CD14-positive monocyte (primary cell): ENCODE measurements at regions not wholly inside any gene's neighbourhood (a gene's known extent, or its start where the extent isn't known, plus 50 kb on each side); places are given as distances from the start of the nearest gene placed in this dataset.

ENCODE experiments used
- DNase-seq, 3 donors: peaks; one replicate each; pipeline ENCODE4 v3.0.0-alpha.2; 2011 to 2022
- H2AFZ ChIP-seq: 2 replicates; pipeline ENCODE4 v1.6.0; 2012; ENCODE audit warnings: mild to moderate bottlenecking, low read depth, low read length, inconsistent platforms; ENCODE audit not compliant: insufficient read depth, poor library complexity, severe bottlenecking
- H3K27ac ChIP-seq, 2 donors: 1 replicate in 1 of 2; 2 replicates in 1 of 2; pipeline ENCODE4 v1.5.1; 2012 to 2013; ENCODE audit warnings: low read length in 2 of 2, control low read depth in 1 of 2, inconsistent platforms in 1 of 2, low read depth in 1 of 2, mild to moderate bottlenecking in 1 of 2
- H3K27me3 ChIP-seq, 2 donors: one replicate each; pipeline versions ENCODE4 v1.6.0 to v1.6.1; 2011 to 2013; ENCODE audit warnings: low read length in 2 of 2; ENCODE audit not compliant: control insufficient read depth in 2 of 2, insufficient read depth in 2 of 2
- H3K36me3 ChIP-seq, 2 donors: replicated peaks in 1 of 2; 1 replicate in 1 of 2; 2 replicates in 1 of 2; pipeline versions ENCODE4 v1.5.1 to v1.6.1; 2012 to 2013; ENCODE audit warnings: low read length in 2 of 2, control low read depth in 1 of 2, inconsistent platforms in 1 of 2, mild to moderate bottlenecking in 1 of 2; ENCODE audit not compliant: insufficient read depth in 2 of 2, control insufficient read depth in 1 of 2
- H3K4me1 ChIP-seq, 2 donors: 1 replicate in 1 of 2; 2 replicates in 1 of 2; pipeline versions ENCODE4 v1.5.1 to v1.6.1; 2012 to 2013; ENCODE audit warnings: low read length in 2 of 2, control low read depth in 1 of 2, inconsistent platforms in 1 of 2, mild to moderate bottlenecking in 1 of 2, moderate library complexity in 1 of 2; ENCODE audit not compliant: insufficient read depth in 2 of 2, control insufficient read depth in 1 of 2
- H3K4me2 ChIP-seq: replicated peaks from 2 replicates; pipeline ENCODE3; 2012; ENCODE audit warnings: low read length, moderate library complexity, mild to moderate bottlenecking; ENCODE audit not compliant: poor library complexity, severe bottlenecking; ENCODE audit errors: extremely low read depth
- H3K4me3 ChIP-seq, 3 experiments: fragments of 200-600 bp in 1 of 3; sonication (generic) in 1 of 3; replicated peaks in 1 of 3; 1 replicate in 2 of 3; 2 replicates in 1 of 3; pipeline ENCODE4 v1.5.1; 2011 to 2013; ENCODE audit warnings: low read length in 3 of 3, mild to moderate bottlenecking in 3 of 3, control low read depth in 2 of 3, low read depth in 2 of 3, inconsistent platforms in 1 of 3, moderate library complexity in 1 of 3
- H3K79me2 ChIP-seq: 2 replicates; pipeline ENCODE4 v1.6.0; 2012; ENCODE audit warnings: mild to moderate bottlenecking, control low read depth, inconsistent platforms, low read length, moderate library complexity; ENCODE audit not compliant: insufficient read depth
- H3K9ac ChIP-seq: 2 replicates; pipeline ENCODE4 v1.6.0; 2017; ENCODE audit warnings: low read length, mild to moderate bottlenecking; ENCODE audit not compliant: insufficient read depth, poor library complexity, severe bottlenecking
- H3K9me3 ChIP-seq, 2 donors: replicated peaks in 1 of 2; 1 replicate in 1 of 2; 2 replicates in 1 of 2; pipeline versions ENCODE4 v1.5.1 to v1.6.1; 2012 to 2013; ENCODE audit warnings: low read length in 2 of 2, control low read depth in 1 of 2; ENCODE audit not compliant: control insufficient read depth in 1 of 2, insufficient read depth in 1 of 2
- H4K20me1 ChIP-seq: 2 replicates; pipeline ENCODE4 v1.6.0; 2012; ENCODE audit warnings: mild to moderate bottlenecking, low read length, control low read depth, moderate library complexity; ENCODE audit not compliant: insufficient read depth
- H3K27ac Mint-ChIP-seq, 7 donors: one replicate each; pipeline ENCODE4 v1.8.0; 2020; ENCODE audit warnings: mild to moderate bottlenecking in 7 of 7, mixed read lengths in 7 of 7, moderate library complexity in 6 of 7, inconsistent platforms in 2 of 7
- H3K27me3 Mint-ChIP-seq, 3 donors: one replicate each; pipeline ENCODE4 v1.8.0; 2021 to 2022; ENCODE audit warnings: low read depth in 3 of 3, mild to moderate bottlenecking in 3 of 3, mixed read lengths in 3 of 3, moderate library complexity in 3 of 3, inconsistent platforms in 1 of 3
- H3K36me3 Mint-ChIP-seq, 2 donors: one replicate each; pipeline ENCODE4 v1.8.0; 2020; ENCODE audit warnings: mixed read lengths in 2 of 2, inconsistent platforms in 1 of 2, mild to moderate bottlenecking in 1 of 2
- H3K4me1 Mint-ChIP-seq: one replicate; pipeline ENCODE4 v1.8.0; 2020; ENCODE audit warnings: mild to moderate bottlenecking, mixed read lengths
- H3K4me3 Mint-ChIP-seq, 2 donors: one replicate each; pipeline ENCODE4 v1.8.0; 2020; ENCODE audit warnings: mild to moderate bottlenecking in 2 of 2, mixed read lengths in 2 of 2, moderate library complexity in 1 of 2
- H3K9me3 Mint-ChIP-seq, 7 donors: one replicate each; pipeline ENCODE4 v1.8.0; 2020 to 2022; ENCODE audit warnings: mixed read lengths in 7 of 7, mild to moderate bottlenecking in 6 of 7, moderate library complexity in 6 of 7, inconsistent platforms in 2 of 7
- CTCF ChIP-seq: fragments of 200-600 bp; IDR thresholded peaks from one replicate; pipeline ENCODE4 v1.8.0; 2022; ENCODE audit warnings: antibody characterized with exemption, mild to moderate bottlenecking
- WGBS: methylation state at CpG from one replicate; pipeline ENCODE4 v1.1.5; 2013; ENCODE audit warnings: missing lambda C conversion rate; ENCODE audit not compliant: insufficient coverage; 5-methylcytosine and 5-hydroxymethylcytosine counted together
- intact Hi-C, 2 donors: fragments of 100-400 bp; cut with micrococcal nuclease; formaldehyde crosslinking; loops; one replicate each; pipeline versions ENCODE4 v1.15.0 to v1.15.1; 2023

DNA sequence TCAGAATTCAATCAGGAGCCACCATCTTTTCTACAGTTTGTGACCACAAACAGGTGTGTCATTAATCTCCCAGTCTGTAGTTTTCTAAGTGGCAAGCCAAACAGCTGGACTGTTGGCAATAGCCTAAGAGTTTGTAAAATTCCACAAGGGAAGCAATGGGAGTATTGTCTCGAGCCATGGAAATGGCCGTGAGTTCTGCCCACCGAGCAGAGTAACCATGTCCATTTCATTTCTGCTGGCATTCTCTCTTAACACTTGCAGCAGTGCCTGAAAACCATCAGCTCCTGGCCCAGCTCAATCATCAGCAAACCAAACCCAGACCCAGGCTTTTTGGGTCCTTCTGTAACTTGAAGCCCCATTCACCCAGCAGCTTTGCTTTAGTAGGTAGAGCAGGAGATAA lies 387.8 kb upstream of the CDH7 start:
- H3K9me3 ChIP-seq: no peaks in the 10 kb centered on the region
- H4K20me1 ChIP-seq: no peaks in the 10 kb centered on the region
- no peaks in the 10 kb centered on the region for H3K36me3 ChIP-seq
- H3K4me3 ChIP-seq: no peak overlapping the region
- no peak for TF ChIP-seq CTCF
- no CpG with 5 or more reads among the region's 3 CpGs for WGBS
- H3K27me3 ChIP-seq: no peaks in the 10 kb centered on the region
- no peak overlapping the region for H3K4me2 ChIP-seq
- H3K4me1 Mint-ChIP-seq: no peaks in the 10 kb centered on the region
- no peaks in the 10 kb centered on the region for H3K4me1 ChIP-seq
- no peak overlapping the region for H3K9ac ChIP-seq
- peaks cover 0 to 6% (median 0%) of the 10 kb centered on the region in 7 donors for H3K9me3 Mint-ChIP-seq
- H3K27ac Mint-ChIP-seq: no peak overlapping the region
- H3K27ac ChIP-seq: no peak overlapping the region
- intact Hi-C loops: no loop called here
- no peak overlapping the region for H2AFZ ChIP-seq
- H3K27me3 Mint-ChIP-seq: no peaks in the 10 kb centered on the region
- no peak for DNase-seq
- no peaks in the 10 kb centered on the region for H3K36me3 Mint-ChIP-seq
- no peak overlapping the region for H3K4me3 Mint-ChIP-seq
- H3K79me2 ChIP-seq: no peaks in the 10 kb centered on the region

DNA sequence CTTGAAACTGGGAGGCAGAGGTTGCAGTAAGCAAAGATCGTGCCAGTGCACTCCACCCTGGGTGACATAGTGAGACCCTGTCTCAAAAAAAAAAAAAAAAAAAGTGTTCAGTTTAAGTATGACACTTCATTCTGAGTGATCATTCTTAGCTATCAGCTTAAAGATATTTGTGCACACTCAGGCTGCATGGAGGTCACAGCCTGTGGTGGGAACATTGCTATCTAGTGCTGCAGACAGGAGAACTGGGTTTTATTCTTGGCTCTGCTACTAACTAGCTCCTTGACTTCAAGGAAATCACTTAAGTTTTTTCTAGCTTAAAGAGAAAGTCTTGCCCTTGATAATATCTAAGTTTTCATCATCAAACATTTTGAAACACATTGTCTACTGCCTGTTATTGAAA lies 391.3 kb upstream of the CDH7 start:
- no peak overlapping the region for H3K4me3 Mint-ChIP-seq
- no peaks in the 10 kb centered on the region for H4K20me1 ChIP-seq
- no peak overlapping the region for H3K27ac ChIP-seq
- no CpG with 5 or more reads among the region's 1 CpG for WGBS
- H3K9me3 Mint-ChIP-seq: peaks cover 0 to 3% (median 0%) of the 10 kb centered on the region in 7 donors
- no peak overlapping the region for H3K27ac Mint-ChIP-seq
- no peaks in the 10 kb centered on the region for H3K36me3 Mint-ChIP-seq
- DNase-seq: no peak
- H3K36me3 ChIP-seq: no peaks in the 10 kb centered on the region
- H3K4me2 ChIP-seq: no peak overlapping the region
- intact Hi-C loops: no loop called here
- no peak for TF ChIP-seq CTCF
- H3K79me2 ChIP-seq: no peaks in the 10 kb centered on the region
- no peak overlapping the region for H3K4me3 ChIP-seq
- no peaks in the 10 kb centered on the region for H3K27me3 Mint-ChIP-seq
- H3K9ac ChIP-seq: no peak overlapping the region
- H3K9me3 ChIP-seq: no peaks in the 10 kb centered on the region
- H2AFZ ChIP-seq: no peak overlapping the region
- H3K27me3 ChIP-seq: no peaks in the 10 kb centered on the region
- H3K4me1 Mint-ChIP-seq: no peaks in the 10 kb centered on the region
- no peaks in the 10 kb centered on the region for H3K4me1 ChIP-seq
